GM12878 (cell line): ENCODE measurements at regions not wholly inside any gene's neighbourhood (a gene's known extent, or its start where the extent isn't known, plus 50 kb on each side); places are given as distances from the start of the nearest gene placed in this dataset.

Source experiments
- ATAC-seq: fragments of 200-7000 bp; cut with Tn5 transposase; 3 replicates; pipeline ENCODE4 v1.9.1; 2020; ENCODE audit warnings: mild to moderate bottlenecking, moderate library complexity
- BruUV-seq: library from RNA; stranded (reverse); fragments of 400-500 nt; replicated peaks from 2 replicates; lab custom pipeline; 2021; lab: Mats Ljungman, UMichigan
- CTCF ChIA-PET: fragments of 300-600 bp; sonication (Branson Sonifier 250); formaldehyde crosslinking; extraction: SDS; loops from one replicate; lab custom pipeline; 2021; ENCODE audit warnings: inconsistent platforms; lab: Yijun Ruan, JAX
- POLR2A ChIA-PET: fragments of 350-600 bp; formaldehyde crosslinking; extraction: SDS; loops from one replicate; lab custom pipeline; 2021; ENCODE audit warnings: inconsistent platforms; lab: Charles Lee
- RAD21 ChIA-PET: fragments of 300-600 bp; sonication (Branson Sonifier 250); formaldehyde crosslinking; loops from one replicate; lab custom pipeline; 2023; ENCODE audit warnings: antibody characterized with exemption; ENCODE audit not compliant: unreplicated experiment; lab: Charles Lee
- SMC1A ChIA-PET: fragments of 300-600 bp; sonication (Branson Sonifier 250); formaldehyde crosslinking; loops from one replicate; lab custom pipeline; 2023; ENCODE audit not compliant: unreplicated experiment, uncharacterized antibody; lab: Charles Lee
- DNase-seq: peaks from one replicate; pipeline ENCODE4 v3.0.0-alpha.2; 2011; ENCODE audit warnings: low read depth, low spot score
- FAIRE-seq: peaks from 3 replicates; lab custom pipeline; 2011; peaks lifted over from hg19 to GRCh38; lab: Jason Lieb, UNC
- H2AFZ ChIP-seq: 2 replicates; pipeline ENCODE4 v1.6.0; 2011; ENCODE audit warnings: low read depth, low read length, control low read depth; ENCODE audit not compliant: control insufficient read depth
- H3K27ac ChIP-seq: 2 replicates; pipeline ENCODE4 v1.5.1; 2011; ENCODE audit warnings: control low read depth; ENCODE audit not compliant: control insufficient read depth, insufficient read depth
- H3K27me3 ChIP-seq, 2 experiments: replicated peaks in 1 of 2; 2 replicates each; pipeline versions ENCODE4 v1.6.0 to v1.6.1; 2011; ENCODE audit warnings: low read length in 1 of 2; ENCODE audit not compliant: control insufficient read depth in 2 of 2, insufficient read depth in 2 of 2
- H3K36me3 ChIP-seq, 2 experiments: 2 replicates each; pipeline ENCODE4 v1.5.1; 2011; ENCODE audit warnings: low read length in 1 of 2; ENCODE audit not compliant: control insufficient read depth in 2 of 2, insufficient read depth in 2 of 2
- H3K4me1 ChIP-seq: 2 replicates; pipeline ENCODE4 v1.6.1; 2011; ENCODE audit warnings: mild to moderate bottlenecking, low read length, moderate library complexity, mixed read lengths; ENCODE audit not compliant: control insufficient read depth, insufficient read depth
- H3K4me2 ChIP-seq: 2 replicates; pipeline ENCODE4 v1.6.0; 2011; ENCODE audit warnings: control low read depth; ENCODE audit not compliant: control insufficient read depth, insufficient read depth
- H3K4me3 ChIP-seq: fragments of 200-600 bp; sonication (generic); 2 replicates; pipeline ENCODE4 v1.5.1; 2016
- H3K79me2 ChIP-seq: 2 replicates; pipeline ENCODE4 v1.6.0; 2011; ENCODE audit warnings: low read length; ENCODE audit not compliant: control insufficient read depth, insufficient read depth
- H3K9ac ChIP-seq: 2 replicates; pipeline ENCODE4 v1.8.0; 2011; ENCODE audit warnings: low read length, control low read depth, mixed read lengths; ENCODE audit not compliant: control insufficient read depth, insufficient read depth
- H3K9me3 ChIP-seq: replicated peaks from 3 replicates; pipeline ENCODE4 v1.5.1; 2011; ENCODE audit warnings: mild to moderate bottlenecking, low read length; ENCODE audit not compliant: control insufficient read depth, insufficient read depth
- H4K20me1 ChIP-seq: 2 replicates; pipeline ENCODE4 v1.6.0; 2011; ENCODE audit not compliant: control insufficient read depth, insufficient read depth
- E2F4 ChIP-seq: IDR thresholded peaks from 2 replicates; pipeline ENCODE4 v1.6.1; 2012; ENCODE audit warnings: low read depth, low read length, improper control_type of control experiment
- PML ChIP-seq: IDR thresholded peaks from 2 replicates; pipeline ENCODE4 v1.6.1; 2012; ENCODE audit warnings: low read length, inconsistent platforms
- SKIL ChIP-seq: fragments of 450-650 bp; IDR thresholded peaks from 2 replicates; pipeline ENCODE4 v1.6.1; 2017; ENCODE audit warnings: mild to moderate bottlenecking, low read depth, inconsistent platforms; ENCODE audit not compliant: poor library complexity, severe bottlenecking
- ZBTB4 ChIP-seq: fragments of 450-650 bp; formaldehyde crosslinking; IDR thresholded peaks from 2 replicates; pipeline ENCODE4 v1.4.0; 2022; ENCODE audit warnings: mild to moderate bottlenecking, moderate library complexity
- WGBS: methylation state at CpG from one replicate; pipeline ENCODE4 v1.1.6; 2016; ENCODE audit warnings: low lambda C conversion rate; ENCODE audit not compliant: insufficient replicate concordance, insufficient coverage; ENCODE audit errors: missing lambda C conversion rate; 5-methylcytosine and 5-hydroxymethylcytosine counted together
- in situ Hi-C: fragments of 300-500 bp; cut with MboI; formaldehyde crosslinking; loops from 9 replicates; pipeline ENCODE4 v1.14.3; 2018; ENCODE audit warnings: mixed read lengths
- intact Hi-C: fragments of 100-400 bp; cut with micrococcal nuclease; formaldehyde crosslinking; loops from one replicate; pipeline ENCODE4 v1.14.2; 2022; ENCODE audit not compliant: unreplicated experiment

- TF ChIP-seq SKIL, result no peak
- TF ChIP-seq ZBTB4, result no peak
Measured at GRCh38 chr21:16580661-16581060, 850.9 kb downstream of the USP25 start (continued).

- RAD21 ChIA-PET, result no interaction called here
- Histone ChIP-seq H2AFZ (no peak overlapping the region), H4K20me1 (no peaks in the 10 kb centered on the region), H3K9ac (no peak overlapping the region), H3K27me3 (no peaks in the 10 kb centered on the region), H3K4me3 (no peak overlapping the region), H3K79me2 (no peaks in the 10 kb centered on the region), H3K27ac (no peak overlapping the region), H3K36me3 (no peaks in the 10 kb centered on the region), H3K9me3 (no peaks in the 10 kb centered on the region; the same call in 2 of the 3 replicates), H3K4me1 (no peaks in the 10 kb centered on the region), H3K4me2 (no peak overlapping the region)
- SMC1A ChIA-PET, result no interaction called here
- TF ChIP-seq E2F4 (no peak), PML (no peak)
- POLR2A ChIA-PET, result no interaction called here
- CTCF ChIA-PET, result no interaction called here
- intact Hi-C loops (no loop called here), in situ Hi-C loops (no loop called here)
- 0% methylated on average over 1 of the region's 1 CpG for WGBS
- DNase-seq (no peak), ATAC-seq (peak; percentile 36; the same call in 1 of the 3 replicates), FAIRE-seq (no peak)
- no TSS peak for BruUV-seq
Measured at GRCh38 chr21:16583556-16583955, 853.8 kb downstream of the USP25 start.
